22Rv1 (cell line): ENCODE measurements at regions not wholly inside any gene's neighbourhood (a gene's known extent, or its start where the extent isn't known, plus 50 kb on each side); places are given as distances from the start of the nearest gene placed in this dataset.

Source experiments
- CTCF ChIP-seq: fragments of 450-650 bp; IDR thresholded peaks from 2 replicates; pipeline ENCODE4 v1.5.1; 2017; ENCODE audit warnings: mild to moderate bottlenecking
- ZFX ChIP-seq: fragments of 450-650 bp; IDR thresholded peaks from 2 replicates; pipeline ENCODE4 v1.6.1; 2017; ENCODE audit warnings: antibody characterized with exemption, borderline replicate concordance

- TF ChIP-seq CTCF (no peak), ZFX (no peak)
Observed at GRCh38 chr2:75284345-75284744, 85.0 kb upstream of the TACR1 start.
